Psoas muscle (tissue), 7 donors: ENCODE measurements at regions not wholly inside any gene's neighbourhood (a gene's known extent, or its start where the extent isn't known, plus 50 kb on each side); places are given as distances from the start of the nearest gene placed in this dataset.

Experiments
- ATAC-seq, 4 donors: fragments of 200-7000 bp; cut with Tn5 transposase; one replicate each; pipeline ENCODE4 v1.9.1; 2020; ENCODE audit warnings: moderate library complexity in 3 of 4, mild to moderate bottlenecking in 2 of 4
- DNase-seq, 2 donors: peaks; one replicate each; pipeline ENCODE4 v3.0.0-alpha.2; 2020
- H3K27ac ChIP-seq: fragments of 200-600 bp; one replicate; pipeline ENCODE4 v1.8.0; 2022
- H3K27me3 ChIP-seq, 3 donors: fragments of 200-600 bp in 1 of 3; one replicate each; pipeline versions ENCODE4 v1.6.1 to v1.8.0; 2013 to 2022; ENCODE audit warnings: low read length in 2 of 3, mild to moderate bottlenecking in 2 of 3, moderate library complexity in 1 of 3; ENCODE audit not compliant: insufficient read depth in 3 of 3
- H3K36me3 ChIP-seq, 2 donors: fragments of 200-600 bp in 1 of 2; one replicate each; pipeline versions ENCODE4 v1.6.1 to v1.8.0; 2013 to 2022; ENCODE audit warnings: low read depth in 1 of 2, mild to moderate bottlenecking in 1 of 2, moderate library complexity in 1 of 2; ENCODE audit not compliant: insufficient read depth in 1 of 2
- H3K4me1 ChIP-seq: fragments of 200-600 bp; one replicate; pipeline ENCODE4 v1.8.0; 2022
- H3K4me3 ChIP-seq: fragments of 200-600 bp; one replicate; pipeline ENCODE4 v1.8.0; 2022; ENCODE audit warnings: mild to moderate bottlenecking
- H3K9me3 ChIP-seq: fragments of 200-600 bp; one replicate; pipeline ENCODE4 v1.8.0; 2022
- CTCF ChIP-seq: fragments of 200-600 bp; IDR thresholded peaks from one replicate; pipeline ENCODE4 v1.8.0; 2022; ENCODE audit warnings: antibody characterized with exemption
- WGBS, 3 donors: extraction: QIAGEN DNeasy Blood & Tissue Kit; methylation state at CpG; one replicate each; pipeline versions ENCODE4 v1.1.6 to v1.1.7; 2013; 5-methylcytosine and 5-hydroxymethylcytosine counted together
- intact Hi-C, 2 donors: fragments of 100-400 bp; cut with DNase I; formaldehyde crosslinking; loops; one replicate each; pipeline versions ENCODE4 v1.11.0 to v1.14.2; 2022
- donor health status: healthy with polysubstance abuse.
- donor health status: DM: no; HTN: no; CAD: no; lungs with moderate emphysema.
- donor health status: Bipolar disorder and iron deficiency.
- donor health status: healthy.
- donor health status: DM: yes; HTN: yes; CAD: no.
- donor health status: DM: no; HTN: no; CAD: no.
- donor health status: DM: yes; HTN: yes; CAD: no.

DNA sequence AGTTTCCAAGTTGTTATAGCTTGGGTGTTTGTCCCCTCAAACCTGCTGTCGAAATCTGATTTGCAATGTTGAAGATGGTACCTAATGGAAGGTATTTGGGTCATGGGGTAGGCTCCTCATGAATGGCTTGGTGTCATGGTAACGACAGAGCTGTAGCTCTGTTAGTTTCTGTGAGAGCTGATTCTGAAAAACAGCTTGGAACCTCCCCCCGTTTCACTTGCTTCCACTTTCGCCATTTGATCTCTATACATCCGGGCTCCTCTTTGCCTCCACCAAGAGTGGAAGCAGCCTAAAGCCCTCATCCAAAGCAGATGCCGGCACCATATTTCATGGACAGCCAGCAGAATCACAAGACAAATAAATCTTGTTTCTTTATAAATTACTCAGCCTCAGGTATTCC lies 1035.1 kb upstream of the SLC39A10 start:
- H3K27me3 ChIP-seq, result no peaks in the 10 kb centered on the region

GRCh38 chr2:194619366-194619765 lies 1037.7 kb upstream of the SLC39A10 start:
- intact Hi-C loops, result no loop called here
- no peaks in the 10 kb centered on the region for H3K9me3 ChIP-seq
- no peak overlapping the region for H3K4me3 ChIP-seq
- ATAC-seq (no peak), DNase-seq (no peak)
- no peaks in the 10 kb centered on the region for H3K36me3 ChIP-seq
- no peaks in the 10 kb centered on the region for H3K4me1 ChIP-seq
- no peak overlapping the region for H3K27ac ChIP-seq
- H3K27me3 ChIP-seq, result no peaks in the 10 kb centered on the region
- no peak for TF ChIP-seq CTCF

More for the DNA sequence above, 1035.1 kb upstream of the SLC39A10 start:
- no peak overlapping the region for H3K4me3 ChIP-seq
- no peaks in the 10 kb centered on the region for H3K4me1 ChIP-seq
- DNase-seq (no peak), ATAC-seq (no peak)
- H3K9me3 ChIP-seq, result no peaks in the 10 kb centered on the region
- H3K36me3 ChIP-seq, result no peaks in the 10 kb centered on the region
- WGBS, 3 donors, result 79 to 86% (median 79%) methylated on average over 6 of the region's 6 CpGs
- no peak overlapping the region for H3K27ac ChIP-seq
- no peak for TF ChIP-seq CTCF
- intact Hi-C loops, result no loop called here

DNA sequence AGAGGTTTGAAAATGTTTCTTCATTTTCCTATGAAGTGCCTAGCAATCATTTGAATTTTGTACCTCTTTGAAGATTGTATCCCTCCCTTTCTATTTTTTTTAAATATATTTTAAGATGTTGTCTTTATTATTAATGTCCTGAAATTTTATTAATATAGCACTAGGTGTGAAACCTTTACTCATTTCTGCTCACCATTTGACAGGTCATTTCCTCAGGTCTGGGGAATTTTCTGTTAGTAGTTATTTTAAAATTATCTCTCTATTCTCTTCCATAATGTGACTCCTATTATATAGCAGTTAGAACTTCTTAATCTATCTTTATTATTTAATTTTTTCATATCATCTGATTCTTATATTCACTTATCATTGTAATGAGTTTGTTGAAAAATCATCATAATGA lies 1038.6 kb upstream of the SLC39A10 start:
- H3K4me1 ChIP-seq, result no peaks in the 10 kb centered on the region
- H3K36me3 ChIP-seq, result no peaks in the 10 kb centered on the region
- no peak for TF ChIP-seq CTCF
- no peak overlapping the region for H3K4me3 ChIP-seq
- no peaks in the 10 kb centered on the region for H3K27me3 ChIP-seq
- H3K27ac ChIP-seq, result no peak overlapping the region
- ATAC-seq (no peak), DNase-seq (no peak)
- H3K9me3 ChIP-seq, result no peaks in the 10 kb centered on the region
- intact Hi-C loops, result no loop called here

DNA sequence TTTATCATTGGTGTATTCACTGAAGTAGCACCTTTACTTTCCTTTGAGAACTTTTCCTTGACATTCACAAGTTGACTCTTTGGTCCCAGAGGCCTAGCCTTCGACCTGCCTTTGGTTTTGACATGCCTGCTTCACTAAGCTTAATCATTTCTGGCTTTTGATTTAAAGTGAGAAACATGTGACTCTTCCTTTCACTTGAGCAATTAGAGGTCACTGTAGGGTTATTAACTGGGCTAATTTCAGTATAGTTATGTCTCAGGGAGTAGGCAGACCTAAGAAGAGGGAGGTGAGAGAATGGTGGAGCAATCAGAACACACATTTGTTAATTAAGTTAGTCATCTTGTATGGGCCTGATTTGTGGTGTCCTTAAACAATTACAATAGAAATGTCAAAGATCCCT lies 1040.7 kb upstream of the SLC39A10 start:
- intact Hi-C loops, result no loop called here

More for the DNA sequence above, 1040.7 kb upstream of the SLC39A10 start:
- ATAC-seq, result no peak
- Histone ChIP-seq H3K9me3 (no peaks in the 10 kb centered on the region), H3K27ac (no peak overlapping the region), H3K27me3 (no peaks in the 10 kb centered on the region), H3K4me1 (no peaks in the 10 kb centered on the region), H3K4me3 (no peak overlapping the region), H3K36me3 (no peaks in the 10 kb centered on the region)
- whole genome bisulfite sequencing, 3 donors, result 37 to 52% (median 41%) methylated on average over 1 of the region's 1 CpG
- no peak for DNase-seq
- TF ChIP-seq CTCF, result no peak
